Astrocyte (in vitro differentiated cells and primary cell): ENCODE measurements at regions not wholly inside any gene's neighbourhood (a gene's known extent, or its start where the extent isn't known, plus 50 kb on each side); places are given as distances from the start of the nearest gene placed in this dataset.

Experiments used
- DNase-seq: peaks from one replicate; pipeline ENCODE4 v3.0.0-alpha.2; 2010; ENCODE audit warnings: low read depth
- FAIRE-seq: peaks from 2 replicates; lab custom pipeline; 2011; peaks lifted over from hg19 to GRCh38; lab: Jason Lieb, UNC
- H2AFZ ChIP-seq: 2 replicates; pipeline ENCODE4 v1.6.0; 2012; ENCODE audit warnings: low read depth, low read length, inconsistent platforms
- H3K27ac ChIP-seq: 2 replicates; pipeline ENCODE4 v1.5.1; 2011; ENCODE audit warnings: low read depth, low read length, inconsistent platforms
- H3K27me3 ChIP-seq: 2 replicates; pipeline ENCODE4 v1.6.0; 2011; ENCODE audit warnings: low read length, inconsistent platforms; ENCODE audit not compliant: insufficient read depth
- H3K36me3 ChIP-seq: 2 replicates; pipeline ENCODE4 v1.5.1; 2011; ENCODE audit warnings: low read length, inconsistent platforms; ENCODE audit not compliant: insufficient read depth
- H3K4me1 ChIP-seq: 2 replicates; pipeline ENCODE4 v1.5.1; 2011; ENCODE audit warnings: low read length, inconsistent platforms; ENCODE audit not compliant: insufficient read depth
- H3K4me2 ChIP-seq: 2 replicates; pipeline ENCODE4 v1.6.0; 2012; ENCODE audit warnings: low read length, inconsistent platforms
- H3K4me3 ChIP-seq: 2 replicates; pipeline ENCODE4 v1.5.1; 2011; ENCODE audit warnings: low read depth, mild to moderate bottlenecking, low read length, inconsistent platforms; ENCODE audit not compliant: insufficient read depth
- H3K79me2 ChIP-seq: 2 replicates; pipeline ENCODE4 v1.6.0; 2012; ENCODE audit warnings: mild to moderate bottlenecking, low read length, inconsistent platforms; ENCODE audit not compliant: insufficient read depth
- H3K9ac ChIP-seq: 2 replicates; pipeline ENCODE4 v1.6.0; 2012; ENCODE audit warnings: mild to moderate bottlenecking, low read length, inconsistent platforms
- H3K9me3 ChIP-seq: 2 replicates; pipeline ENCODE4 v1.5.1; 2012; ENCODE audit warnings: low read depth, mild to moderate bottlenecking, low read length, inconsistent platforms; ENCODE audit not compliant: insufficient read depth
- H4K20me1 ChIP-seq: 2 replicates; pipeline ENCODE4 v1.6.0; 2012; ENCODE audit warnings: low read length, inconsistent platforms; ENCODE audit not compliant: insufficient read depth
- H3K27ac Mint-ChIP-seq: one replicate; pipeline ENCODE4 v1.8.0; 2021; ENCODE audit warnings: mild to moderate bottlenecking, mixed read lengths; ENCODE audit not compliant: unreplicated experiment
- H3K27me3 Mint-ChIP-seq: one replicate; pipeline ENCODE4 v1.8.0; 2021; ENCODE audit warnings: low read depth, mixed read lengths; ENCODE audit not compliant: unreplicated experiment
- H3K36me3 Mint-ChIP-seq: one replicate; pipeline ENCODE4 v1.8.0; 2021; ENCODE audit warnings: low read depth, mixed read lengths; ENCODE audit not compliant: unreplicated experiment
- H3K4me1 Mint-ChIP-seq: one replicate; pipeline ENCODE4 v1.8.0; 2021; ENCODE audit warnings: low read depth, mixed read lengths; ENCODE audit not compliant: unreplicated experiment
- H3K4me3 Mint-ChIP-seq: one replicate; pipeline ENCODE4 v1.8.0; 2021; ENCODE audit warnings: mild to moderate bottlenecking, moderate library complexity, mixed read lengths; ENCODE audit not compliant: unreplicated experiment
- H3K9me3 Mint-ChIP-seq: one replicate; pipeline ENCODE4 v1.8.0; 2021; ENCODE audit warnings: mild to moderate bottlenecking, mixed read lengths; ENCODE audit not compliant: unreplicated experiment
- CTCF ChIP-seq: IDR thresholded peaks from 2 replicates; pipeline ENCODE4 v1.5.1; 2011; ENCODE audit warnings: low read depth, mild to moderate bottlenecking, inconsistent platforms, low read length, moderate library complexity; ENCODE audit not compliant: insufficient read depth
- EZH2 ChIP-seq: IDR thresholded peaks from 2 replicates; pipeline ENCODE4 v1.6.1; 2012; ENCODE audit warnings: mild to moderate bottlenecking, low read length, inconsistent platforms; ENCODE audit not compliant: insufficient read depth

GRCh38 chr17:70484050-70484449, 314.7 kb downstream of the KCNJ2 start:
- peaks cover 4% of the 10 kb centered on the region for H3K9me3 ChIP-seq
- FAIRE-seq: no peak
- peaks cover 4% of the 10 kb centered on the region for H3K9me3 Mint-ChIP-seq
- H3K27ac ChIP-seq: no peak overlapping the region
- H3K36me3 ChIP-seq: no peaks in the 10 kb centered on the region
- H3K36me3 Mint-ChIP-seq: no peaks in the 10 kb centered on the region
- H3K27me3 Mint-ChIP-seq: no peaks in the 10 kb centered on the region
- H2AFZ ChIP-seq: no peak overlapping the region
- no peak overlapping the region for H3K4me3 Mint-ChIP-seq
- no peaks in the 10 kb centered on the region for H3K4me1 Mint-ChIP-seq
- no peak overlapping the region for H3K9ac ChIP-seq
- H3K4me1 ChIP-seq: no peaks in the 10 kb centered on the region
- no peak for DNase-seq
- H3K27me3 ChIP-seq: no peaks in the 10 kb centered on the region
- no peaks in the 10 kb centered on the region for H3K79me2 ChIP-seq
- H3K4me2 ChIP-seq: no peak overlapping the region
- no peaks in the 10 kb centered on the region for H4K20me1 ChIP-seq
- H3K27ac Mint-ChIP-seq: no peak overlapping the region
- TF ChIP-seq EZH2: no peak
- no peak for TF ChIP-seq CTCF
- H3K4me3 ChIP-seq: no peak overlapping the region

GRCh38 chr17:70484496-70484895, 315.2 kb downstream of the KCNJ2 start:
- no peak for DNase-seq
- no peaks in the 10 kb centered on the region for H4K20me1 ChIP-seq
- Mint-ChIP-seq H3K4me3 (no peak overlapping the region), H3K27ac (no peak overlapping the region), H3K4me1 (no peaks in the 10 kb centered on the region), H3K27me3 (no peaks in the 10 kb centered on the region), H3K36me3 (no peaks in the 10 kb centered on the region), H3K9me3 (peaks cover 4% of the 10 kb centered on the region)
- no peak overlapping the region for H3K4me3 ChIP-seq
- no peaks in the 10 kb centered on the region for H3K36me3 ChIP-seq
- H3K4me2 ChIP-seq: no peak overlapping the region
- H3K27me3 ChIP-seq: no peaks in the 10 kb centered on the region
- H3K79me2 ChIP-seq: no peaks in the 10 kb centered on the region
- TF ChIP-seq CTCF: no peak
- no peak for TF ChIP-seq EZH2
- no peaks in the 10 kb centered on the region for H3K4me1 ChIP-seq
- no peak overlapping the region for H2AFZ ChIP-seq
- peaks cover 4% of the 10 kb centered on the region for H3K9me3 ChIP-seq
- H3K27ac ChIP-seq: no peak overlapping the region
- H3K9ac ChIP-seq: no peak overlapping the region
- FAIRE-seq: no peak

- H3K4me3 ChIP-seq: no peak overlapping the region
- H3K79me2 ChIP-seq: no peaks in the 10 kb centered on the region
- no peaks in the 10 kb centered on the region for H3K9me3 ChIP-seq
- no peak overlapping the region for H2AFZ ChIP-seq
- no peak overlapping the region for H3K27ac ChIP-seq
- Mint-ChIP-seq H3K4me1 (no peaks in the 10 kb centered on the region), H3K27me3 (no peaks in the 10 kb centered on the region), H3K36me3 (no peaks in the 10 kb centered on the region), H3K4me3 (no peak overlapping the region), H3K27ac (no peak overlapping the region), H3K9me3 (no peaks in the 10 kb centered on the region)
- no peaks in the 10 kb centered on the region for H3K36me3 ChIP-seq
- FAIRE-seq (no peak), DNase-seq (no peak)
- no peaks in the 10 kb centered on the region for H4K20me1 ChIP-seq
- no peak for TF ChIP-seq CTCF
- TF ChIP-seq EZH2: no peak
- H3K4me1 ChIP-seq: no peaks in the 10 kb centered on the region
- no peak overlapping the region for H3K4me2 ChIP-seq
- no peak overlapping the region for H3K9ac ChIP-seq
- no peaks in the 10 kb centered on the region for H3K27me3 ChIP-seq
Measured at GRCh38 chr17:70492368-70492767, 323.0 kb downstream of the KCNJ2 start.
